Fibroblast of gingiva (primary cell): ENCODE measurements at regions not wholly inside any gene's neighbourhood (a gene's known extent, or its start where the extent isn't known, plus 50 kb on each side); places are given as distances from the start of the nearest gene placed in this dataset.
A peak's percentile ranks its signal among the peaks of the same experiment; 100 is the strongest.
"Not testable (repeated sequence)": the region's sequence is repeated elsewhere in the genome, so short reads cannot be mapped to it uniquely, and the experiment has no call there.

Experiments used
- DNase-seq: peaks from one replicate; pipeline ENCODE4 v3.0.0-alpha.2; 2011; ENCODE audit warnings: low read depth

DNA sequence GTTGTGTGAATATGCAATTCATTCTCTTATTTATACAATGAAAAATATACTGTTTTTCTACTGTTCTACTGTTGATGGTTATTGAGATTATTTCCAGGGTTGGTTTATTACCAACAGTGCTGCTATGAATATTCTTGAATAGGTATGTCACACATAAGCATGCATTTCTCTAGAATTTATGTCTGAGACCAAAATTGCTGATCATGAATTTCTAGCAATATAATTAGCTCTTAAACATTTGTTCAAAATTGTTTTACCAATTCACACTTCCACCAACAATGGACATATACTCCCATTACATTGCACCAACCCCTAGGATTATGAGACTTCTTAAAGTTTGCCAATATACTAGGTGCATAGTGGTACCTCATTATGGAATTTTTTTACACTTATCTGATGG is 164.1 kb upstream of the KCNQ5 start:
- no peak for DNase-seq

DNA sequence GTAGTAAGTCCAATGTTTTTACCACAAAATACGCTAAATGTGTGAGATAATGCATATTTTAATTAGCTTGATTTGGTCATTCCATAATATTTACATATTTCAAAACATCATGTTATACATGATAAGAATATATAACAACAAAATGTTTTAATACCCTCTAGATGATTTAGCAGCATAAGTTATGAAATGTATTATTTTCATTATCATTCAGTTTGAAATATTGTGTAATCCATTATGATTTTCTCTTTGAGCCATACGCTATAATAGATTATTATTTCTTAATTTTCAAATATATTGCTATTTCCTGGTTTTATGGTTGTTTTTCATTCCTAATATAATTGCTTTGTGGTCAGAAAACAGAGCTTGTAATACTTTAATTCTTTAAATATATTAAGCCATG is 163.3 kb upstream of the KCNQ5 start:
- no peak for DNase-seq

DNA sequence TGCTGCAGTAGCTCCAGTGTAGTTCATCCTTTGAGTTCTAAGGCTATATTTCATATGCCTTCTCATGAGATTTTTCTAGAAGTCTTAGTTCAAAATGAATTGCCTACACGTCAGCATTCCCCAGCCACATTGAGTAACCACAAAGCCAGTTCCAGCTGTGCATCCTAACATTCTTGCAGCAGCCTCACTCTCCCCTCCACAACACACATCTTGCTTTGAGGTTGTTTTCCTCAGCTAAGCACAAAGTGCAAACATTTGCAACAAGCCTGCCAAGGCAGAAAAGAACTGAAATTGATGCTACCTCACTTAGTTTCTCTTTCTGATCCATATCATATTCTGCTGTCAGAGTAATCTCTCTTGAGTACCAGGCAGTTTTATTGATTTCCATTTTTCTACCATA is 160.7 kb upstream of the KCNQ5 start:
- DNase-seq: peak; percentile 39

DNA sequence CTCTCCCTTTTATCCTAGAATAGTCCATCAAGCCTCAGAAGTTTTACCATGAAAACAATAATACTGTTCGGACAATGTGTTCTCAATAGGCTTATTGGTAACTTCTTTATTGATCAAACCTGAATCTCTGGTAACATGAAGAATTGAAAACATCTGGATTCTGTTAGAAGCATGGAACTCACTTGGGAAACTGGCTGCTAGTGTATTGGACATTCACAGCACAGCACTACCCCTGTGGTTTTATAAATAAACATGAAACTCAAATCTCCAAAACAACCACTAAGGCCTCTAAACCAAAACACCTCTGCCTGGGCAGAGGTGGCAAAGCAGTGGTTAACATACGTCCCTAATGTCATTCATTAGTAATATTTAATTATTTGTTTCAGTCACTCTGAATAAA is 157.6 kb upstream of the KCNQ5 start:
- peak; percentile 40 for DNase-seq

DNA sequence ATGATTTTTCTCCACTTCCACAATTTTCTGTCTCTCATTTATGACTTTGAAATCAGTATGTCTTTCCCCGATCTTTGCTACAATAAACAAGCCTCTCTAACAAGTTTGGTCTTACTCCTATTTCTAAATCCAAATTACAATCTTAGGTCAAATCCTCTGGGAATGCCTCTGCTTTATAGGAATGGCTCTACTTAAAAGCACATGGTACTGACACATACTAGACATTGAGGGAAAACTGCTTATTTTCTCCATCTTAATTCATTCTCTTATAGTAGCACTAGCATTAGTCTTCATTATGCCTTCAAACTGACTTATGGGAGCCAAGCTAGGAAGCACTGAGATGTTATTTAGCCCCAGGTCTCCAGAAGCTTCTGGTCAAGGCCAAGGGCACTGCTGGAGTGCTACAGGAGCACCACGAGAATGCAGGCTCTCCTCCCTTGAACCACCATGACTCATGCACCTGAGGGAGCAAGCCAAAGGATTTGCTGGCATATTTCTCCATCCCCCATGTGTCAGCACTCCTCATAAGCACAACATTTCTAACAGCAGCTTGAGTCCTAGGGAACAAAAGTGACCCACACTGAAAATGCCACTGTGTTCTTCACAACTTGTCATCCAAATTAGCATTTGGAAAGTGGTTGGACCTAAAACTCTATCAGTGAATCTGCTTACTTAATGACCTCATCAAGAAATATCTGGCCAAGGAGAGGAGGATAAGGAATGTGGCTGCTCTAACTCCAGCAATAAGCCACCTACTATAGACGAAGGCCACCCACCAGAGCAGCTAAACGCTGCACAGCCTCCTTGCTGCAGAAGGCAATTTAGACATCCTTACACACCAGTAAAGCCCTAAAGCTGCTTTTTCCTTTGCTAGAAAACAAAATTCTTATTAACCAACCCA is 156.8 kb upstream of the KCNQ5 start:
- DNase-seq: peak; percentile 51

DNA sequence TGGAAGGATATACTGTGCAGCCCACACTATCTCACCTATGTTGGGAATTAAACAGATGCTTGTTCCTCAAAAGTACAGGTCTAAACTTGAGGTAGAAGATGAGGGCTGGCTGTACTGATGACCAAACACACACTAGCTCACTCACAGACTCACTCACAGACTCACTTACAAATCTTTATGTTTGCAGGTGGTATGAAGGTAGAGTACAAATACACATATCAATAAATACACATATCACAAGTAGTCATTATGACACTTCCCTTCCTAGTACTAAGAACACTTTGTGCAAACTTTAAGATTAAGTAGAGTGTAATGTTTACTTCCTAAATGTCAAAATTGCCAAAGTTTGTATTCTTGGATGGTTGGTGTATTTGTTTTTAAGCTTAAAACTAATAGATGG is 155.4 kb upstream of the KCNQ5 start:
- no peak for DNase-seq

DNA sequence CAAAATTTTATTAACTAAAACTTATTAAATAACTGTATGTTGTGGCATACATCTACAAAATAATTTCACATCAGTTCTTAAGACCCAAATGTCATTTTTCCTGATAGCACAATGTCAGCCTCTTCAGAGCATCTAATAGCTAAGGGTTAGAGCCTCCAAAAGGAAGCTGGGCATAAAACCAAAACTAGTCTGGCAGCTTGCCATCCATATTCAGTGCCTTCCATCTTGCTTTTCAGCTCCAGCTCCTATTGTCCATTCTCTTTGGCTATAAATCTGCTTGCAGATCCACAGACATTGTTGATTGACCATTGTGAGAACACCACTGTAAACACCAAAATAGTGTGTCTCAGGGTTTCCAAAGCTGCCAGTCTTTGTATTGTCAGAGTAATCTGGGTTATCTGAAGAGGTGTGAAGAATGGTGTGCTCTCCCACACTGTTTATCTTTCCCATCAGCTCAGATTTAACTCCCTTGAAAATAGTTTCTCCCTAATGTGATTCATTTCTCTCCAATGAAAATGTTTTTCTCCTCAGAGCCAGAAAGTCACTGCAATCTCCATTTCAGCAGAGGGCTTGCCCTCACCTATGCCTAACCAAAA is 154.8 kb upstream of the KCNQ5 start:
- DNase-seq: no peak

DNA sequence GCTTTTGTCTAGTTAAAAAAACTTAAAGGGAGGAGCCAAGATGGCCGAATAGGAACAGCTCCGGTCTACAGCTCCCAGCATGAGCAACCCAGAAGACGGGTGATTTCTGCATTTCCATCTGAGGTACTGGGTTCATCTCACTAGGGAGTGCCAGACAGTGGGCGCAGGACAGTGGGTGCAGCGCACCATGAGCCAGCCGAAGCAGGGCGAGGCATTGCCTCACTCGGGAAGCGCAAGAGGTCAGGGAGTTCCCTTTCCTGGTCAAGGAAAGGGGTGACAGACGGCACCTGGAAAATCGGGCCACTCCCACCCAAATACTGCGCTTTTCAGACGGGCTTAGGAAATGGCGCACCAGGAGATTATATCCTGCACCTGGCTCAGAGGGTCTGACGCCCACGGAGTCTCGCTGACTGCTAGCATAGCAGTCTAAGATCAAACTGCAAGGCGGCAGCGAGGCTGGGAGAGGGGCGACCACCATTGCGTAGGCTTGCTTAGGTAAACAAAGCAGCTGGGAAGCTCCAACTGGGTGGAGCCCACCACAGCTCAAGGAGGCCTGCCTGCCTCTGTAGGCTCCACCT is 152.4 kb upstream of the KCNQ5 start:
- not testable (repeated sequence) for DNase-seq

DNA sequence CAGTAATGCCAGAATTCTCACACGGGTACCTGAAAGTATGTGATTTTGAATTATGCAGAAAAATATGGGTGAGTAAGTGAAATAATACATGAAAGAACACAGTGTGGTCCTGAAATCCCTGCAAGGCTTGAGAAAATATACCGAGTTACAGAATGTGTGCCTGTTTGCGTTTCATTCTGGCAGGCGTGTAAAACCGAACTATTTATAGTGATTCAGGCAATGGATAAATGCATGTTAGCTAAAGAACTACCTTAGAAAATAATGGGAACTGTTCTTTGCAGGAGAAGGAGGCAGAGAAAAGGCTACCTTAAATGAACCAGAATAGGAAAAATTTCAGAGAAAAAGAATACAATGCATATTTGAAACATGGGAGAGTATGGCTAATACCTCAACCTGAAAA is 145.8 kb upstream of the KCNQ5 start:
- no peak for DNase-seq

DNA sequence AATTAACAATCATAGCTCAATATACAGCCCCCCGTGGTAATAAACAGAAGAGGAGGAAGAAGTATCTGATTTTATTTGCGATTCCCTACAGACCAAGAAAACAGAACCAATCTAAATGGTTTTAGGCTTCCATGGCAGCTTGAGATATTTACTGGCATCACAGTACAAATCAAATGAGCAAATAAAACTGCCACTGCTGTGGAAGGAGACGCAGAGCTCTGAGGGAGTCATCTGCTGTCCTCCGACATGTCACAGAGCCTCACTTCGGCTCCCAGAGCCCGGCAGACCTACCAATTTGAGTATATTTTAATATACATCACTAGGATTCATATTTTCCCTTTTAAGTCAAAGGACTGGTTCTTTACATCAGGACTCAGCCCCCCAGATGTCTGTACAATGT is 145.2 kb upstream of the KCNQ5 start:
- no peak for DNase-seq

DNA sequence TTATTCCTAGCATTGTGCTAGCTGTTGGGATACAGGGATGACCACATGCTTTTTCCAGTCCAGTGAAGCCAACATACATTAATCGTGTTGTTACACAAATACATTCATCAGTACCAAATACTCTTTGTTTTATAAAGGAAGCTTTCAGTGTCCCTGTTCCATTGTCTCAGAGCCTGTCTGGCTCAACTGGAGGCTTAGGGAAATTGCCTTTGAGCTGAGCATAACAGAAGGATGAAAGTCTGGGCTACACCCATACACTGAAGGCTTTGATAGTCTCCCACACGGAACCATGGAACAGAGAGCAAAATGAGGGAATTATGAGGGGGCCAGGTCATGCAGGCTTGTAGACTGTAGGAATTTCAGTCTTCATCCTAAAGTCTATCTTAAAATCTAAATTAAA is 126.4 kb upstream of the KCNQ5 start:
- no peak for DNase-seq

DNA sequence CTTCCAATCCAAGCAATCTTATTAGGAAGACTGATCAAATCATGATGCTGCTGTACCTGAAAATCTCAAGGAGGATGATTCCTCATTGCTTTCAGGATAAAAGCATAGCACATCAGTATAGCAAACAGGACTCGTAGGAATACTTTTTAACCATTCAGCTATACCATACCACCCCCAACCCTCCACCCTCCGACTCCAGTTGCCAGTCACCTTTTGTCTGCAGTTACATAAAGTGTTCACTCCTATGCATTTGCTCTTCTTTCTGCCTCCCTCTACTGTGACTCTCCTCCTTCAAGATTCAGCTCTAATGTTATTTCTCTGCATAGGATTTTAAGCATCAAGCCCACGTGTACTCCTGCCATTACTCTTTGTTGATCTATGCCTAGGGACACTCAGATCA is 124.7 kb upstream of the KCNQ5 start:
- no peak for DNase-seq

DNA sequence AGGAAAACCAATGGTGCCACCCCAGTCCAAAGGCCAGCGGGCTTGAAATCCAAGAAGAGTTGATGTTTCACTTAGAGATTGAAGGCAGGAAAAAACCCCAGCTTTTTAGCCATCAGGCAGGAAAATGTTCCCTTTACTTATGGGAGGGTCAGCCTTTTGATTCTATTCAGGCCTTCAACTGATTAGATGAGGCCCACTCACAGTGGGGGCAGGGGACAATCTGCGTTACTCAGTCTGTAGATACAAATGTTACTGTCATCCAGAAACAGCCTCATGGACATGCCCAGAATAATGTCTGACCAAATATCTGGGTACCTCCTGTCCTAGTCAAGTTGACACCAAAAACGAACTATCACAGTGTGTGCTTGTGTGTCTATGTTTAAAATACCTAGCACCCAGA is 121.2 kb upstream of the KCNQ5 start:
- no peak for DNase-seq

DNA sequence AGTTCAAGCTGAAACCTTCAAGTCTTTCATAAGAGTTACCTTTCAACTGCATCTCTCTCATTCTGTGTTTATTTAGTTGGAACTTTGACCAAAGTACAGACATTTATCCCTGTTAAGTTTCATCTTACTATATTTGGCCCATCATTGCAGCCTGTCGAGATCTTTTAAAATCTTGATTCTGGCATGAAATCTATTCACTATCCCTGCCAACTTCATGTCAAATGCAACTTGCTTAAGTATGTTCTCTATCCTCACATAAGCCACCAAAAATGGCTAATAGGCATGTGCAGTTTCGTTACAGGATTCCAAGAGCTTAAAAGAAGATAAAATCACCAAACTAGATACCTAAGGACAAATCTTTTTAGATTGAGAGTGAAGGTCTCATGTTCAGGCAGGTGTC is 117.5 kb upstream of the KCNQ5 start:
- DNase-seq: peak; percentile 2

DNA sequence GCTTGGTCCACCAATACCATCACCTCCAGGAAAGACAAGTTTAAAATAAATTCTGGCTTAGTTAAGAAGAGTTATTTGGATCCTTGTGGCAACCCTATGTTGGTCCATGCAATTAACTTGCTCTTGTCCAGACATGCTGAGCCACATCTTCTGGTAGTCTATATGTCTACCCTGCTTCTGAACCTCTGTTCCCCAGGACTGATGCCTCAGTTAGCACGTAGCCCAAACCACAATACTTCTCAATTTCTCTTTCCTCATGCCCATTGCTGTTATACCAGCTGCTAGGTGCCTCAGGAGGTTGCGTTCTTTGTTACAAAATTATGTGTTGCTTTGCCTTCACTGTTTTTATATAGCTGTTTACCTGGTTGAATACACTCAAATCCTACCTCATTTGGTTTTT is 116.4 kb upstream of the KCNQ5 start:
- no peak for DNase-seq

DNA sequence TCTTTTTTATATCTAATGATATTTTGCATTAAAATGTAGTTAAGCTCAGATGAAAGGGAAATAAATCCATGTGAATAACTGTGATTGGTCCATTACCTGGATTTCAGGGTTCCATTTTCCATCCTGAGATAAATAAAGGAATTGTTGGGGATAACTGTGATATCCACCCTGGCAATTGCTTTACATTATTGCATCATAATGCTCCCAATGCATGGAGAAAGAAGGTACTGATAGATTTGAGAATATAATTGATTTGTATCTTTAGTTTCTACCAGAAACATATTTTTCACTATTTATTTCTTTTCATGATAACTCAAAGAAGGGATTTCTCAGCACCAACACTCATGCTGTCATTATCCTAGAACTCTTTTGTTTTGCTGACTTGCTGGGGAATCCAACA is 102.0 kb upstream of the KCNQ5 start:
- DNase-seq: no peak

DNA sequence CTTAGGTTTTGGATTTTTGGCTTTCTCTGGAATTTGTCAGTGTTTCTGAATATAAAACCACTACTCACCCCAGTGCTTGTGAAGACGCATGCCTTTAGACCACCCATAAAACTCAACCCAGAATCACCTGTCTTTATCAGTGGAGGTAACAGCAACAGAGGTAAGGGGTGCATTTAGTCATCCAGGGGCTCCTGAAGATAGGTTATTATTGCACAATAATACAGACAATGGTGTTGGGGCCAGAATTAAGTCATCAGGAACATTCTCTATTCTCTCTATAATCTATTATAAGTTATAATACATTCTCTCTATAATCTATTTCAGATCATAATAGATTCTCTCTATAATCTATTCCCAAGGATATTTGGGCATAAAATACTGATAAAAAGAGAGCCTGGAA is 100.2 kb upstream of the KCNQ5 start:
- no peak for DNase-seq

DNA sequence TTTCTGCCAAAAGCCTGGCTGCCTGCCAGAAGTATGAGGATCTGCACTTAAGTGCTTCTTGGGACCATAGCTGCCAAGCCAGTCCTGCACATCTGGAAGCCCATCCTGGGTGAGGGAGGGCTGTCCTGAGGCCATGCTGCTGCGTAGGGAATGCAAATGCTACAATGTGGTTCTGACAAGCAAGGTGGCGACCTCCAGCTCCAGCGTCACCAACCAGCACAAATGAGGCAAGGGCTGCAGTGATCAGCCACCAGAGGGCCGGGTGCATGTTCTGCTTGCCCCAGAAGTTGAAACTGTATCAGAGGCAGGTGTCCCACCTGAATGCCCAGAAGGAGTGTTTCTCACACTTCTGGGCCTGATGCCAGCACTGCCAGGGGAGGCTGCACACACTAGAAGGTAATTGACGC is 99.1 kb upstream of the KCNQ5 start:
- no peak for DNase-seq

DNA sequence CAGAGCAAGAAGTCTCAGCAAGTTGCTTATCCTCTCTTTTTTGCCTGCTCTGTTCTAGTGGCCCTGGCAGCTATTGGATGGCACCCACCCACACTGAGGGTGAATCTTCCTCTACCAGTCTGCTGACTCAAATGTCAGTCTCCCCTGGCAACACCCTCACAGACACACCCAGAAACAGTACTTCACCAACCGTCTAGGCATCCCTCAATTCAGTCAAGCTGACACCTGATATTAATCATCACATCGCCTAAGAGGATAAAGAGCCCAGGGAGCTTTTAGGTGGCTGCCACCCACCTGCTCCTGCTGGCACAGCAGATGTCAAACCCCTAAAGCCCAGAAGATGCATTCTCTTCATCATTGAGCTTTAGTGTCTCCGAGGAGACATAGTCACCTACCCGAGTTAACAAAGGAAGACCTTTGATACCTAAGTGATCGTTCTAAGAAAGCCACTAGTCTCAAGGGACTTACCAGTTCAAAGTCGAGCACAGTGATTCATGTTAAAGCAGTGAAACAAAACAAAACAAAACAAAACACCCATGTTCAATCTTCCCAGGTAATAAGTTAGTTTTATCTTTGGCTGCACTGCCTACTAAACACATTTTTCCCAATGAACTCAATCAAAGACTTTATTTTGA is 97.7 kb upstream of the KCNQ5 start:
- no peak for DNase-seq

DNA sequence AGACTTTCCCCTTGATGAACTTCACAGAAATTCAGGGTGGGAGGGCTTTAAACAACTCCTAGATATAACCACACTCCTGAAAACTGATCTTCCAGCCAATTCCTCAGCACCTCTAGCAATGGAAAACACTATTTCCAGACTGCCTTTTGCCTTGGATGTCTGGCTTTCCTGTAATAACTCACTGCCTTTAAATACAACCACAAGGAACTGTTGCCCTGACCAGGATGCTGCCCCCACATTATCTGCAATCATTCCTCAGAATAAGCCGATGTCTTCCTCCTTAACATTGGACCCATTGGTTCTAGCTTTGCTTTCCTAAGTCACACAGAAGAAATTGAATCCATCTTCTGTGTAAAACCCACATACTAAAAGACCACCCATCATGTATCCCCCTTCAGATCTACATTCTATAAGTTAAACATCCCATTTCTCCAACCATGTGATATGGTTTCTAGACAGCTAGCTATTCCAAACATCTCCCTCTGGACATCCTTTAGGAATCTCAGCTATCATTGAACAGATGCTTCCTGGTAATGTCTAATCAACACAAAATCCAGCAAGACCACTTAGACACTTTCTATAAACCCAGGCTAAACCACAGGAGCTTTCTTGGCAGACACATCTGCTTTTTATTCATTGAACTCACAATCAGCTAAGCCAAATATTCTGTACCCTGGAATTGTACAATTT is 95.9 kb upstream of the KCNQ5 start:
- DNase-seq: no peak

DNA sequence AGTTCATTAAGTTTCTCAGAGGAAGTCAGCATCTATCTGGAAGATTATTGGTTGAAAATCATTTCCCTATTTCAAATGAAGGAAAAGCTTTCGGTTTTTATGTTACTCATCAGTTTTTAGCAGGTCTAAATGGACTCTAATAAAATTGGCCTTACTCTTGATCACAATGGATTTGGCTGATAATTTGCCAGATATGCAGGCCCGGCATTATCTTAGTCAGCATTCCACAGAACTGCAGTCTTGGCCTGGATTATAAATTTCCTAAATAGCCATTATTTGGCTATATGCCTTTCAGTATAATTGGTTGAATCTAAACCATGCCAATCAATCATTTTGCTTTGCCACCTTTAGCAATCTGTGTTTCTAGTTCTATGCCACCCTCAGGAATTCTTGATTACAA is 91.7 kb upstream of the KCNQ5 start:
- DNase-seq: no peak

DNA sequence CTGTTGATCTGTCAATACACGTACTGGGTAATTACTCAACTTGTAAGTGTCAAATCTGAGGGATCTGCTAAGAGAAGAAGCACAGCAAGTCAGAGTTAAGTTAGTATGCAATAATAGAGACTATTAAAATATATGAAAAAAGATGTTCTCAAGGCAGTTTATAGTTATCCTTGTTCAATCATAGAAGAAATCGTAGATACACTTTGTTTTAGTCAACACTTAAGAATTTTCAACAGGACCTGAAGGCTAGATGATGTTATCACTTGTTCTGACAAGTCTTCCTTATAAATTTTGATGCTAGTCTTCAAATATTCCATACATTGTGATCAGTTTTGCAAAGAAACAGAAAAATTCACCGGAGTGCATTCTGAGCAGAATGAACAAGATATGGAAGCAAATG is 91.1 kb upstream of the KCNQ5 start:
- DNase-seq: no peak
